ENCODE measurements at regions not wholly inside any gene's neighbourhood (a gene's known extent, or its start where the extent isn't known, plus 50 kb on each side); places are given as distances from the start of the nearest gene placed in this dataset.
"Not testable (repeated sequence)": the region's sequence is repeated elsewhere in the genome, so short reads cannot be mapped to it uniquely, and the experiment has no call there.

DNA sequence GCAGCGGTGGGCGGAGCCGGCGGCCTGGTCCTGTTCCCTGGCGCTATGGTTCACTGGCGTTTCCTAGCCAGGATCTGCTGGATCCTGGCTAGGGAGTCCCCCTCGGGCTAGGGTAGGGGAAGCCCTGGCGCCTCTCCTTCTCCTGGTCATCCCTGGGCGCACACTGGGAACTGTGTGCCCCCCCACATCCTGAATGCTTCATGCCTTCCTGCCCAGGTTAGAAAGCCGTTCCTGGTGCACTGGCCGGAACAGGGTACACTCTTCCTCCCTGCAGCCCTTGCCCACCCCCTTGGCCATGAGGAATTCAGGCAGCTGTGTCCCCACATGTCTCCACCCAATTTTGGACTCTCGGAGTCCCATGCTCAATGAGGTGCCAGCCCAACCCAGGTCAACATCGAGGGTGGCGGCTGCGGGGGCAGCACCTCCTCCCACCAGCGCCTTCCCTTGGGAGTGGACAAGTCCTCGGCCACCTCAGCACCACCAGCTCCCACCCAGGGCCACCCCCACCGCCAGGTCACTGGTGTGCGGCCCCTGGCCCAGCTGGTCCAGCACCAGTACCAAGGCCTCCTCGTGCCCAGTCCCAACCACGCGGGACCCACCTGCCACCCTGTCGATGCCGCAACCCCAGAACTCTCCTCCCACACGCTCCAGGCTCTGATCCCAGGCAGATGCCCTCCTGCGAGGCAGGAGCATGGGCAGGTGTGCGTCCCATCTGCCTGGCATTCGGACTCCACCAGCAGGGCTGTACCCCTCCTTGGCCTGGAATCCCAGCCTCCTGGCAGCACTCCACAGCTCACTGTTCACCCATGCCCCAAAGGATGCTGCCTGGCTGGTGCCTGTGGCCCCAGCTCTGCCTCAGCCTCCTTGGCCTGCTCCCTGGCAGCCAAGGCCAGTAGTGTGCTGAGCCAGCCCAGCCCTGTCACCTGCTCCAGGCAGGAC, 77.0 kb downstream of the GOLGA8G start:
- H3K79me2 ChIP-seq (ENCODE audit: control insufficient read depth, insufficient read depth, low read length); intact Hi-C loops (cut with micrococcal nuclease); H2AFZ ChIP-seq (ENCODE audit: low read depth, low read length); POLR2A ChIA-PET; H4K20me1 ChIP-seq (replicated peaks; ENCODE audit: control insufficient read depth, insufficient read depth, low read length); H3K27ac ChIP-seq (ENCODE audit: extremely low read depth, low read depth, low read length); H3K9me3 ChIP-seq (replicated peaks; ENCODE audit: control insufficient read depth, insufficient read depth, low read depth, low read length); H3K4me1 ChIP-seq (replicated peaks in 1 of 2; ENCODE audit: control insufficient read depth in 2 of 2, insufficient read depth in 2 of 2, low read length in 2 of 2); H3K4me3 ChIP-seq; H3K9me1 ChIP-seq (ENCODE audit: control insufficient read depth, insufficient read depth, low read length); in situ Hi-C loops (cut with MboI); DNase-seq (ENCODE audit: extremely low read depth in 1 of 4, low spot score in 3 of 4); CTCF ChIA-PET (ENCODE audit: low intra/inter-chr PET ratio); BruUV-seq (replicated peaks); H3K27me3 ChIP-seq (ENCODE audit: control insufficient read depth in 2 of 2, insufficient read depth in 2 of 2, low read length in 2 of 2); ATAC-seq; H3K4me2 ChIP-seq (ENCODE audit: insufficient read depth, low read length); H3K9ac ChIP-seq (ENCODE audit: insufficient read depth in 1 of 2, low read depth in 2 of 2, low read length in 2 of 2); H3K36me3 ChIP-seq (ENCODE audit: control insufficient read depth, insufficient read depth, low read length); FAIRE-seq: not testable (repeated sequence)
- 88% methylated on average over 17 of the region's 28 CpGs for WGBS (ENCODE audit: insufficient coverage, low coverage, missing lambda C conversion rate)

DNA sequence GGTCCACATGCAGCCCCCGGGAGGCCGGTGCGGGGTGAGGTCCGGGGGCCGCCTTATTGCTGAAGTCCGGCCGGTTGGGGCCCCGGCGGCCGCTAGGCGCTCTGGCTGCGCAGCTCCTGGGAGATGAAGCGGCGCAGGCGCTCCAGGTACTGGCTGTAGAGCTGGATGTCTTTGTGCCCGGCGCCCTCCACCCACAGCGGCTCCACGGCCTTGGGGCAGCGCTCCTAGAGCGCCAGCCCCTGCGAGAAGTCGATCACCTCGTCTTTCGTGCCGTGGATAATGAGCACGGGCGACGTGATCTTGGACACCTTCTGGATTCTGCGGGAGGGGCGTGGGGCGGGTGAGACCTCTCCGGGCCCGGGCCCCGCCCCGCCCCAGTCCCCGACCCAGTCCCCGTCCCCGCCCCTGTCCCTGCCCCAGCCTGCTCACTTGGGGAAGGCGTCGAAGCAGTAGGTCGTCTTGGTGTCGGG, 76.3 kb downstream of the GOLGA8F start:
- H3K4me1 ChIP-seq (replicated peaks in 1 of 2; ENCODE audit: control insufficient read depth in 2 of 2, insufficient read depth in 2 of 2, low read length in 2 of 2); intact Hi-C loops (cut with micrococcal nuclease); H2AFZ ChIP-seq (ENCODE audit: low read depth, low read length); FAIRE-seq; DNase-seq (ENCODE audit: extremely low read depth in 1 of 4, low spot score in 3 of 4); H3K36me3 ChIP-seq (ENCODE audit: control insufficient read depth, insufficient read depth, low read length); H3K27me3 ChIP-seq (ENCODE audit: control insufficient read depth in 2 of 2, insufficient read depth in 2 of 2, low read length in 2 of 2); H3K9ac ChIP-seq (ENCODE audit: insufficient read depth in 1 of 2, low read depth in 2 of 2, low read length in 2 of 2); H4K20me1 ChIP-seq (replicated peaks; ENCODE audit: control insufficient read depth, insufficient read depth, low read length); H3K27ac ChIP-seq (ENCODE audit: extremely low read depth, low read depth, low read length); CTCF ChIA-PET (ENCODE audit: low intra/inter-chr PET ratio); H3K4me3 ChIP-seq; H3K9me3 ChIP-seq (replicated peaks; ENCODE audit: control insufficient read depth, insufficient read depth, low read depth, low read length); H3K79me2 ChIP-seq (ENCODE audit: control insufficient read depth, insufficient read depth, low read length); H3K9me1 ChIP-seq (ENCODE audit: control insufficient read depth, insufficient read depth, low read length); ATAC-seq; BruUV-seq (replicated peaks); H3K4me2 ChIP-seq (ENCODE audit: insufficient read depth, low read length); POLR2A ChIA-PET; in situ Hi-C loops (cut with MboI): not testable (repeated sequence)
- 80% methylated on average over 2 of the region's 43 CpGs for WGBS (ENCODE audit: insufficient coverage, low coverage, missing lambda C conversion rate)
